HG03442 (cell line): ENCODE measurements at regions not wholly inside any gene's neighbourhood (a gene's known extent, or its start where the extent isn't known, plus 50 kb on each side); places are given as distances from the start of the nearest gene placed in this dataset.

Experiments used
- ATAC-seq: cut with Tn5 transposase; IDR thresholded peaks from one replicate; pipeline ENCODE4 v1.9.1; 2021; ENCODE audit warnings: mild to moderate bottlenecking, moderate library complexity; ENCODE audit not compliant: unreplicated experiment

- no peak for ATAC-seq
These were observed 332.5 kb downstream of the FRK start for GRCh38 chr6:115728171-115728570.

GRCh38 chr6:115721564-115721963 is 339.1 kb downstream of the FRK start:
- no peak for ATAC-seq

GRCh38 chr6:115720900-115721299 is 339.8 kb downstream of the FRK start:
- no peak for ATAC-seq

GRCh38 chr6:115717472-115717871 is 343.2 kb downstream of the FRK start:
- peak; percentile 27 for ATAC-seq

- ATAC-seq: peak; percentile 97
These were observed 343.6 kb downstream of the FRK start for GRCh38 chr6:115717062-115717461.

GRCh38 chr6:115712291-115712961 is 348.3 kb downstream of the FRK start:
- no peak for ATAC-seq

- no peak for ATAC-seq
These were observed 351.8 kb downstream of the FRK start for GRCh38 chr6:115708850-115709249.

- ATAC-seq: no peak
These were observed 353.7 kb downstream of the FRK start for GRCh38 chr6:115706981-115707380.

GRCh38 chr6:115706324-115706723 is 354.4 kb downstream of the FRK start:
- ATAC-seq: no peak

GRCh38 chr6:115704028-115704427 is 356.7 kb downstream of the FRK start:
- ATAC-seq: no peak

GRCh38 chr6:115691433-115691832 is 369.3 kb downstream of the FRK start:
- no peak for ATAC-seq

GRCh38 chr6:115690854-115691253 is 369.8 kb downstream of the FRK start:
- no peak for ATAC-seq

GRCh38 chr6:115681978-115682775 is 378.5 kb downstream of the FRK start:
- no peak for ATAC-seq

GRCh38 chr6:115680621-115681020 is 380.1 kb downstream of the FRK start:
- no peak for ATAC-seq

GRCh38 chr6:115677198-115677597 is 383.5 kb downstream of the FRK start:
- no peak for ATAC-seq

GRCh38 chr6:115675443-115675842 is 385.2 kb downstream of the FRK start:
- no peak for ATAC-seq

GRCh38 chr6:115668781-115669180 is 391.9 kb downstream of the FRK start:
- no peak for ATAC-seq

GRCh38 chr6:115668211-115668610 is 392.5 kb downstream of the FRK start:
- no peak for ATAC-seq

GRCh38 chr6:115667478-115668026 is 393.1 kb downstream of the FRK start:
- ATAC-seq: no peak

- no peak for ATAC-seq
These were observed 393.7 kb downstream of the FRK start for GRCh38 chr6:115666997-115667396.

- ATAC-seq: no peak
These were observed 395.4 kb downstream of the FRK start for GRCh38 chr6:115665310-115665709.

GRCh38 chr6:115663681-115664080 is 397.0 kb downstream of the FRK start:
- ATAC-seq: no peak
